Ureter (tissue), 1 donor: ENCODE measurements at regions not wholly inside any gene's neighbourhood (a gene's known extent, or its start where the extent isn't known, plus 50 kb on each side); places are given as distances from the start of the nearest gene placed in this dataset.
"Not testable (repeated sequence)": the region's sequence is repeated elsewhere in the genome, so short reads cannot be mapped to it uniquely, and the experiment has no call there.

Source experiments
- DNase-seq: peaks from one replicate; pipeline ENCODE4 v3.0.0-alpha.2; 2020; ENCODE audit warnings: low spot score
- donor health status: DM: yes; HTN: yes; CAD: no.

GRCh38 chr12:23253191-23253590 is 628.2 kb downstream of the ETNK1 start:
- no peak for DNase-seq

GRCh38 chr12:23253910-23254309 is 628.9 kb downstream of the ETNK1 start:
- not testable (repeated sequence) for DNase-seq

GRCh38 chr12:23259558-23259957 is 634.6 kb downstream of the ETNK1 start:
- no peak for DNase-seq

- no peak for DNase-seq
Observed at GRCh38 chr12:23262670-23263069, 637.7 kb downstream of the ETNK1 start.

- DNase-seq, result no peak
Observed at GRCh38 chr12:23277831-23278230, 652.9 kb downstream of the ETNK1 start.

DNA sequence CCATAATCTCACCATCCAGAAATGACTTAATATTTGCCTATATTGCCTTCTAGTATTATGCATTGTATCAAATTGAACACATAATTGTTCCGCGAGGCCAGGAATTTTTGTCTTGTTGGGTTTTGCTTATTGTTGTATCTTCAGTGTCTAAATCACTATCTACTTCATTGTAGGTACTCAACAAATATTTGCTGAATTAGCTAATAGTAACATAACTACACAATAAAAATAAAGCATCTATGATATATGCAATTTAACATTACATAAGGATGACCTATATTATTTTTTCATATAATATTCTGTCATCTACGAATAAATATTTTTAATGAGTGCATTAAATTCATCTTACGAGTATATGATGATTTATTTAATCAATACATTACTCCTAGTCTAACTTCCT is 656.3 kb downstream of the ETNK1 start:
- no peak for DNase-seq

GRCh38 chr12:23282701-23283100 is 657.7 kb downstream of the ETNK1 start:
- no peak for DNase-seq

DNA sequence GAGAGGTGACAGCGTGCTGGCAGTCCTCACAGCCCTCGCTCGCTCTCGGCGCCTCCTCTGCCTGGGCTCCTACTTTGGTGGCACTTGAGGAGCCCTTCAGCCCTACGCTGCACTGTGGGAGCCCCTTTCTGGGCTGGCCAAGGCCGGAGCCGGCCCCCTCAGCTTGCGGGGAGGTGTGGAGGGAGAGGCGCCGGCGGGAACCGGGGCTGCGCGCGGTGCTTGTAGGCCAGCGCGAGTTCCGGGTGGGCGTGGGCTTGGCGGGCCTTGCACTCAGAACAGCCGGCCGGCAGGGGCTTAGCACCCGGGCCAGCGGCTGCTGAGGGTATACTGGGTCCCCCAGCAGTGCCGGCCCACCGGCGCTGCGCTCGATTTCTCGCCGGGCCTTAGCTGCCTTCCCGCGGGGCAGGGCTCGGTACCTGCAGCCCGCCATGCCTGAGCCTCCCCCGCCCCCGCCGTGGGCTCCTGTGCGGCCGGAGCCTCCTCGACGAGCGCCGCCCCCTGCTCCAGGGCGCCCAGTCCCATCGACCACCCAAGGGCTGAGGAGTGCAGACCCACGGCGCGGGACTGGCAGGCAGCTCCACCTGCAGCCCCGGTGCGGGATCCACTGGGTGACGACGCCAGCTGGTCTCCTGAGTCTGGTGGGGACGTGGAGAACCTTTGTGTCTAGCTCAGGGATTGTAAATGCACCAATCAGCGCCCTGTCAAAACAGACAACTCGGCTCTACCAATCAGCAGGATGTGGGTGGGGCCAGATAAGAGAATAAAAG is 661.0 kb downstream of the ETNK1 start:
- DNase-seq, result not testable (repeated sequence)

DNA sequence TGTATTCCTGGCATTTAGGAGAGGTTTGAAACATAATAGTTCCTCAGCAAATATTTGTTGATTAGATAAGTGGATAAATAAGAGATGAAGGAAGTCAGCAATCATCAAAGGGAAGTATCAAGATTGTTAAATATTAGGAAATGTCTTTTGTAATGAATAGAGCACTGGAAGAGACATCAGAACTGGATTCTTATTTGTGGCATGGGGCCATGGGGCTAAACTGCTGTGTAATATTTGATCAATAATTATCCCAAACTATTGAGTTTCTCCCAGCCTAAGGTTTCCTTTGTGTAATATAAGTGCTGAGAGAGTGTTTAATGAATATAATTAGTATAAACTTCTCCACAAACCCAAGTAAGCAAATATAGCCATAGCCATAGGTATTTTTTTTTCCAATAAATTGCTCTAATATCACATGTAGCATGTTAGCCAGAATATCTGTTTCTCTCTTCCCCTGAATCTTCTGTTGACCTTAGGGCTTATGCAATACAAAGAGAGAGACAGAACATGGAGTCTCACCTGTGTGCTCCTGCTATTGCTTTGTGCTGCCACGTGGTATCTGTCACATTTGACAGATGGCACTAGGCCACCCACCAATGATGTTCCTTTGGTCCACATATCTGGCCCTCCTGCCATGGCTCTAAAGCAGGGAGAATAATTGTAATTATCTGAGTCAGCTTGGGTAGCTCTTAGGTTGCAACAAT is 658.7 kb downstream of the SOX5 start:
- no peak for DNase-seq

- DNase-seq, result no peak
Observed at GRCh38 chr12:23303220-23303619, 646.2 kb downstream of the SOX5 start.

- no peak for DNase-seq
Observed at GRCh38 chr12:23303821-23304220, 645.6 kb downstream of the SOX5 start.

- DNase-seq, result no peak
Observed at GRCh38 chr12:23333938-23334337, 615.5 kb downstream of the SOX5 start.

GRCh38 chr12:23335593-23335992 is 613.9 kb downstream of the SOX5 start:
- no peak for DNase-seq

DNA sequence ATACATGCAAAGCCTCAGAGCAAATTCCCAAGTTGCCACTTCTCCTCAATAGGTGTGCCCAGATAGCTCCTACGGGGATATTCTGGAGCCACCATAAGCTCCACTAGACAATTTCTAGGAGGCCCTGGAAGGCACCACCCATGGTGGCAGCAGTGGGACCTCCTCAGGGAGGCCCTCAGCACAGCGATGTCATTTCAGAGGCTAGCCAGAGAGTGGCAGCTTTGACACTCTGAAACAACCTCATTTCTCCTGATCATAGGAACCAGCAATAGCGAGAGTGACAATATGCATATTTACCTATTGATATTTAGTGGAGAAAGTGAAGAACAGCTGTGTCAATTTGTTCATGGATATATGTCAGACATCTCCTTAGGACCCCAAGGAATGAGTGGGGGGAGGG is 612.3 kb downstream of the SOX5 start:
- no peak for DNase-seq

DNA sequence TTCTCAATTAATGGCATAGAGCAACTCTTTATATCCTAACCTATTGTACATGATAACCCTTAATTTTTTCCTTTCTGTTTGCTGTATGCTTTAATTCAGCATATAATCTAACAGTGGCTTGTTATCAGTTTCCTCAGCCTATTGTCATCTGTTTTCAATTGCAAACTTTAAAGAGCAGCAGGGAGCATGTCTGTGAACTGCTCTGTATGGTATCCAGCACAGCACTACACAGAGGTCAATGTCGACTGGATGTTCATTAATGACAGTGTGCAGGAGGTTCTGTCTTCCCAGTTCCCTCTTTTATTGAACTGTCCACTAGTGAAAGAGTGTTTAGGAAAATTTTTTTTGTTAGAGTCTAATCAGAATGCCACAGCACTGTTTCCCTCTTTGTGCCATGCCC is 609.1 kb downstream of the SOX5 start:
- DNase-seq, result no peak

- no peak for DNase-seq
Observed at GRCh38 chr12:23342407-23342806, 607.1 kb downstream of the SOX5 start.

GRCh38 chr12:23349564-23349963 is 599.9 kb downstream of the SOX5 start:
- no peak for DNase-seq

GRCh38 chr12:23350808-23351207 is 598.7 kb downstream of the SOX5 start:
- DNase-seq, result no peak

DNA sequence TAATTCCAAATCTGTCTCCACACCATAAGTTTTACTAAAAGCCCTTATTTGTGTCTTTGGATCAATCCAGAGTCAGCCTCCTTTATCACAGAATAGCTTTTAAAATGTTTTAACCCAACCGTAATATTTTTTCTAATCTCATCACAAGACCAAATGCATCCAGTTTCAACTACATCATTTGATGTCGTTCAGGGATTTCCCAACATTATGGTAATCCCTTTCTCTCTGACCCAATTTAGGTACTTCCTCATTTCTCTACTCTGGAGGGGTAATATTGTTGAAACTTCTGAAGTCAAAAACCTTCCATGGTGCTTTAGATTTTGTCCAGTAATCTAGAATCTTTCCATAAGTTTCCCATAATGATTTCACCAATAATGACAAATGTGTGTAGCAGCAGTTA is 596.8 kb downstream of the SOX5 start:
- no peak for DNase-seq

- no peak for DNase-seq
Observed at GRCh38 chr12:23354800-23355199, 594.7 kb downstream of the SOX5 start.

DNA sequence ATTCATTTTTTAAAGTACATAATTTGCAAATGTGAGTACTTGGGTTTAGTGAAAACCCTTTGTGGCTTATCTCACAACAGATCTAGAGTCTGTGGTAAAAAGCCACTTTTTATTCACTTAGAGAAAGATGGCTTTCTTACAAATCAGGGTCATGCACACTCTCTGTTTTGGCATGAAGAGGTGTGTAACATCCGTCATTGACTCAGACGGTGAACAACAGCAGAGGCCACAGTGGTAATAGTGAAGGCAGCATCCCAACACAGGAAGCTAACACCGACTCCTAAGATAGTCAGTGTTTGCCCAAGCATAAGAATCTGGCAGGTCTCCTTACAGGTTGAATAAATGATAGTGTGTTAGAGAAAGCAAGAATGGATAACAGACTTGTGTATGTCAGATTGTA is 593.0 kb downstream of the SOX5 start:
- no peak for DNase-seq

DNA sequence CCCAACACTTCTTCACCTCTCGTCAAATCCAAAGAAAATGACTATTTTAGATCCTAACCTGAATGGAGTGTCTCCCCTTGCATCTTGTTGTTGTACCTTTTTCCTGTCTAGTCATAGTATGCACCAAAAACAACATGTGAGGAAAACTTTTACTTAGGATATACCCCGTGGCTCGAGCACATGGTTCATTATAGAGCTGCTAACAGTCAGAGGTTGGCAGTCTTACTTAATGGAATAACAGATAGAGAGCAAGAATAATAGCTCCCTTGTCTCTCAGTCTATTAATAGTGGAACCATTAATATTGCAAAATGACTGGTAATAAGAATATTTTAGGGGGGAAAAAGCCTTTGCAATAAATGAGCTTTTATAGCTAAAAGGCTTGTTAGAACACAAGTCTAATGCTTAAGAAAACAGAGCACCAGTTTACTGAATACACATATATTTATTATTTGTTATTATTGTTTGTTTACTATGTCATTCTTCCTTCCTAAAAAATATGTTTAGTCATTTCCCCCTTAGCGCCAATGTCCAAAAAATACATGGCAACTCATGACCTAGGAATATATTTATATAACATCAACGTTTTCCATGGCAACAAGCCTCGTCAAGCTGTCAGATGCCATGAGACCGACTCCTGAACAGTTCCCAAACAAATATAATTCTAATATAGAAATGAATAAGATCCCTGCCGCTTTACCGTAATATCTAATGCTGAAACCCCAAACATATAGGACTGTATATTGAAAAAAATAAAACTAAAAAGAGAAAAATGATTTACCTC is 592.4 kb downstream of the SOX5 start:
- DNase-seq, result no peak
